ENCODE measurements at regions not wholly inside any gene's neighbourhood (a gene's known extent, or its start where the extent isn't known, plus 50 kb on each side); places are given as distances from the start of the nearest gene placed in this dataset.

GRCh38 chr9:78543353-78543752 is 246.4 kb downstream of the PSAT1 start:
- TF ChIP-seq CTCF (conservative IDR thresholded peaks at IDR 0.05; ENCODE audit: low read depth, low read length) (no peak), EZH2 (IDR thresholded peaks at IDR 0.05; ENCODE audit: borderline replicate concordance, low read depth, low read length, poor library complexity, severe bottlenecking) (no peak)

Data from A673 (cell line).